WTC11 (cell line): ENCODE measurements at regions not wholly inside any gene's neighbourhood (a gene's known extent, or its start where the extent isn't known, plus 50 kb on each side); places are given as distances from the start of the nearest gene placed in this dataset.
"Not testable (repeated sequence)": the region's sequence is repeated elsewhere in the genome, so short reads cannot be mapped to it uniquely, and the experiment has no call there.

Experiments used
- ATAC-seq: fragments of 200-7000 bp; cut with Tn5 transposase; 2 replicates; pipeline ENCODE4 v1.10.0; 2021; ENCODE audit warnings: mild to moderate bottlenecking, moderate library complexity
- CTCF ChIA-PET: fragments of 300-600 bp; sonication (Branson Sonifier 250); formaldehyde crosslinking; loops from one replicate; lab custom pipeline; 2021; ENCODE audit warnings: antibody characterized with exemption; lab: Charles Lee
- POLR2A ChIA-PET: fragments of 350-600 bp; sonication (Branson Sonifier 250); formaldehyde crosslinking; loops from one replicate; lab custom pipeline; 2021; ENCODE audit warnings: antibody characterized with exemption; lab: Charles Lee
- DNase-seq: peaks from one replicate; pipeline ENCODE4 v3.0.0; 2021; ENCODE audit warnings: low spot score
- H3K27ac Mint-ChIP-seq: 2 replicates; pipeline ENCODE4 v1.8.0; 2021; ENCODE audit warnings: mixed read lengths
- H3K27me3 Mint-ChIP-seq: 2 replicates; pipeline ENCODE4 v1.8.0; 2021; ENCODE audit warnings: low read depth, mild to moderate bottlenecking, moderate library complexity, mixed read lengths
- H3K36me3 Mint-ChIP-seq: 2 replicates; pipeline ENCODE4 v1.8.0; 2021; ENCODE audit warnings: mixed read lengths
- H3K4me1 Mint-ChIP-seq: 2 replicates; pipeline ENCODE4 v1.8.0; 2022; ENCODE audit warnings: mixed read lengths
- H3K4me3 Mint-ChIP-seq: 2 replicates; pipeline ENCODE4 v1.8.0; 2021; ENCODE audit warnings: mild to moderate bottlenecking, moderate library complexity, mixed read lengths
- H3K9me3 Mint-ChIP-seq: 2 replicates; pipeline ENCODE4 v1.8.0; 2021; ENCODE audit warnings: mixed read lengths
- ATF2 ChIP-seq: sonication (generic); formaldehyde crosslinking; IDR thresholded peaks from 2 replicates; pipeline ENCODE4 v1.8.1; 2022; ENCODE audit warnings: low read depth, missing genetic modification reagents, borderline replicate concordance
- CREB1 ChIP-seq: sonication (generic); formaldehyde crosslinking; IDR thresholded peaks from 2 replicates; pipeline ENCODE4 v1.8.0; 2023; ENCODE audit warnings: mild to moderate bottlenecking, missing genetic modification reagents
- E2F1 ChIP-seq: sonication (generic); formaldehyde crosslinking; IDR thresholded peaks from 2 replicates; pipeline ENCODE4 v1.8.0; 2022; ENCODE audit warnings: mild to moderate bottlenecking, missing genetic modification reagents
- ELF4 ChIP-seq: sonication (generic); formaldehyde crosslinking; IDR thresholded peaks from 2 replicates; pipeline ENCODE4 v1.8.1; 2022; ENCODE audit warnings: low read depth, mild to moderate bottlenecking, moderate library complexity, missing genetic modification reagents
- EMX1 ChIP-seq: fragments of 250-450 bp; sonication (Bioruptor Pico); IDR thresholded peaks from 2 replicates; pipeline ENCODE4 v1.8.0; 2021; ENCODE audit warnings: mild to moderate bottlenecking
- FOXJ3 ChIP-seq: sonication (generic); formaldehyde crosslinking; IDR thresholded peaks from 2 replicates; pipeline ENCODE4 v1.9.0; 2021; ENCODE audit warnings: missing genetic modification reagents, mild to moderate bottlenecking, borderline replicate concordance
- FOXK1 ChIP-seq: sonication (generic); formaldehyde crosslinking; IDR thresholded peaks from 2 replicates; pipeline ENCODE4 v1.8.0; 2022; ENCODE audit warnings: mild to moderate bottlenecking, moderate library complexity, missing genetic modification reagents
- GRHL2 ChIP-seq: fragments of 250-450 bp; sonication (Bioruptor Pico); IDR thresholded peaks from 2 replicates; pipeline ENCODE4 v1.8.0; 2022; ENCODE audit warnings: mild to moderate bottlenecking, moderate library complexity; ENCODE audit not compliant: insufficient replicate concordance, severe bottlenecking
- HMGXB4 ChIP-seq: sonication (generic); formaldehyde crosslinking; IDR thresholded peaks from 2 replicates; pipeline ENCODE4 v1.8.1; 2023; ENCODE audit warnings: mild to moderate bottlenecking, moderate library complexity, missing genetic modification reagents
- JAZF1 ChIP-seq: fragments of 250-450 bp; sonication (Bioruptor Pico); IDR thresholded peaks from 2 replicates; pipeline ENCODE4 v1.9.0; 2021; ENCODE audit warnings: moderate library complexity, mild to moderate bottlenecking, inconsistent platforms
- KAT7 ChIP-seq: sonication (generic); formaldehyde crosslinking; IDR thresholded peaks from 2 replicates; pipeline ENCODE4 v1.8.1; 2023; ENCODE audit warnings: missing genetic modification reagents, mild to moderate bottlenecking, borderline replicate concordance
- MAX ChIP-seq: sonication (generic); formaldehyde crosslinking; IDR thresholded peaks from 2 replicates; pipeline ENCODE4 v1.8.0; 2022; ENCODE audit warnings: mild to moderate bottlenecking, missing genetic modification reagents
- NR3C1 ChIP-seq: sonication (generic); formaldehyde crosslinking; conservative IDR thresholded peaks from 2 replicates; pipeline ENCODE4 v1.8.1; 2023; ENCODE audit warnings: low read depth, mild to moderate bottlenecking, missing genetic modification reagents
- PRRX2 ChIP-seq: fragments of 250-450 bp; sonication (Bioruptor Pico); IDR thresholded peaks from 2 replicates; pipeline ENCODE4 v1.8.0; 2021; ENCODE audit warnings: mild to moderate bottlenecking
- RELA ChIP-seq: sonication (generic); formaldehyde crosslinking; IDR thresholded peaks from 2 replicates; pipeline ENCODE4 v1.8.1; 2022; ENCODE audit warnings: missing genetic modification reagents, mild to moderate bottlenecking, borderline replicate concordance
- SMAD3 ChIP-seq: sonication (generic); formaldehyde crosslinking; IDR thresholded peaks from 2 replicates; pipeline ENCODE4 v1.8.0; 2022; ENCODE audit warnings: missing genetic modification reagents, mild to moderate bottlenecking, borderline replicate concordance
- TEAD4 ChIP-seq: sonication (generic); formaldehyde crosslinking; IDR thresholded peaks from 2 replicates; pipeline ENCODE4 v1.8.0; 2022; ENCODE audit warnings: mild to moderate bottlenecking, missing genetic modification reagents
- TP53 ChIP-seq: sonication (generic); formaldehyde crosslinking; IDR thresholded peaks from 2 replicates; pipeline ENCODE4 v1.8.1; 2023; ENCODE audit warnings: mild to moderate bottlenecking, missing genetic modification reagents
- ZBTB21 ChIP-seq: sonication (generic); formaldehyde crosslinking; IDR thresholded peaks from 2 replicates; pipeline ENCODE4 v1.8.1; 2023; ENCODE audit warnings: mild to moderate bottlenecking, missing genetic modification reagents, borderline replicate concordance
- ZMAT4 ChIP-seq: fragments of 250-450 bp; sonication (Bioruptor Pico); IDR thresholded peaks from 2 replicates; pipeline ENCODE4 v1.9.0; 2021; ENCODE audit warnings: mild to moderate bottlenecking
- ZNF416 ChIP-seq: fragments of 250-450 bp; sonication (Bioruptor Pico); IDR thresholded peaks from 2 replicates; pipeline ENCODE4 v1.9.0; 2021; ENCODE audit warnings: mild to moderate bottlenecking, inconsistent platforms
- ZNF425 ChIP-seq: fragments of 250-450 bp; sonication (Bioruptor Pico); conservative IDR thresholded peaks from 2 replicates; pipeline ENCODE4 v1.9.0; 2021; ENCODE audit warnings: mild to moderate bottlenecking

- Mint-ChIP-seq H3K9me3 (no peaks in the 10 kb centered on the region), H3K4me3 (no peak overlapping the region), H3K4me1 (no peaks in the 10 kb centered on the region), H3K27me3 (no peaks in the 10 kb centered on the region), H3K36me3 (no peaks in the 10 kb centered on the region), H3K27ac (no peak overlapping the region)
- ChIA-PET CTCF (no interaction called here), POLR2A (interaction anchor here (0.6 kb wide), 1 partner anchor 903 kb away, joined by 3 read pairs; no protein-coding TSS in a partner anchor)
- no peak for TF ChIP-seq E2F1 (CRISPR knock-in tag)
- no peak for TF ChIP-seq ZNF425 (CRISPR knock-in tag)
- no peak for TF ChIP-seq HMGXB4
- no peak for TF ChIP-seq ATF2 (CRISPR knock-in tag)
- no peak for TF ChIP-seq KAT7 (CRISPR knock-in tag)
- TF ChIP-seq ELF4 (CRISPR knock-in tag): no peak
- no peak for TF ChIP-seq NR3C1 (CRISPR knock-in tag)
- TF ChIP-seq MAX (CRISPR knock-in tag): no peak
- no peak for ATAC-seq
- no peak for DNase-seq
Measured at GRCh38 chr1:166630369-166630768, 208.9 kb upstream of the POGK start.

GRCh38 chr1:166638137-166638536 lies 201.1 kb upstream of the POGK start:
- Mint-ChIP-seq H3K4me1 (peaks cover 3% of the 10 kb centered on the region; the same call in 1 of the 2 replicates), H3K4me3 (no peak overlapping the region), H3K27me3 (no peaks in the 10 kb centered on the region), H3K27ac (no peak overlapping the region), H3K9me3 (peaks cover 16% of the 10 kb centered on the region; the same call in 1 of the 2 replicates), H3K36me3 (no peaks in the 10 kb centered on the region)
- DNase-seq (no peak), ATAC-seq (no peak)
- no peak for TF ChIP-seq EMX1 (CRISPR knock-in tag)
- no peak for TF ChIP-seq ZBTB21 (CRISPR knock-in tag)
- TF ChIP-seq KAT7 (CRISPR knock-in tag): no peak
- no peak for TF ChIP-seq MAX (CRISPR knock-in tag)
- TF ChIP-seq PRRX2 (CRISPR knock-in tag): no peak
- no peak for TF ChIP-seq FOXK1 (CRISPR knock-in tag)
- TF ChIP-seq RELA: no peak
- no peak for TF ChIP-seq JAZF1
- no peak for TF ChIP-seq ZNF416 (CRISPR knock-in tag)
- no peak for TF ChIP-seq ZMAT4 (CRISPR knock-in tag)
- TF ChIP-seq TEAD4 (CRISPR knock-in tag): no peak
- TF ChIP-seq FOXJ3 (CRISPR knock-in tag): no peak
- TF ChIP-seq CREB1 (CRISPR knock-in tag): no peak
- TF ChIP-seq TP53 (CRISPR knock-in tag): no peak
- no peak for TF ChIP-seq SMAD3 (CRISPR knock-in tag)
- no peak for TF ChIP-seq GRHL2 (CRISPR knock-in tag)
- ChIA-PET POLR2A (no interaction called here), CTCF (no interaction called here)

- peaks cover 32% of the 10 kb centered on the region for H3K9me3 Mint-ChIP-seq
- H3K27ac Mint-ChIP-seq, H3K4me3 Mint-ChIP-seq, H3K4me1 Mint-ChIP-seq, POLR2A ChIA-PET, CTCF ChIA-PET, H3K27me3 Mint-ChIP-seq, H3K36me3 Mint-ChIP-seq, DNase-seq, ATAC-seq: not testable (repeated sequence)
Measured at GRCh38 chr1:166657228-166657627, 182.0 kb upstream of the POGK start.

GRCh38 chr1:166666790-166667189 lies 172.5 kb upstream of the POGK start:
- H3K27me3 Mint-ChIP-seq, POLR2A ChIA-PET, DNase-seq, H3K36me3 Mint-ChIP-seq, H3K27ac Mint-ChIP-seq, H3K9me3 Mint-ChIP-seq, CTCF ChIA-PET, ATAC-seq, H3K4me3 Mint-ChIP-seq, H3K4me1 Mint-ChIP-seq: not testable (repeated sequence)
